ENCODE measurements at regions not wholly inside any gene's neighbourhood (a gene's known extent, or its start where the extent isn't known, plus 50 kb on each side); places are given as distances from the start of the nearest gene placed in this dataset.

DNA sequence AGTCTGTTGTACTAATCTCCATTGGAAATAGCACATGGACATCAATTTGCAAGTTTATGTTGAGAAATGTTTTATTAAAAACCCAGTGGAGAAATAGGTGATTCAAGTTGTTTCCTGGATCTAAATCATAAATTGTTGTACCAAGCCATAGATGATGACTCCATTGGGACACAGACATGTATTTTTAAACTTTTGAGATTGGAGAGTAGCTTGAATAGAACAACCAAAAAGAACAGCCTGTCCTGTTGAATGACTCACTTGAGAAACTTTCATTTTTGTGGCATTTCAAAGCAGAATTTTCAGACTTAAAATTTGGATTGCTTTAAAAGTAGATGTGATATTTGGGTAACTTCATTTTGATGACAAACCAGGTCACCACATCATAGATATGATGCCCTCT is 197.5 kb downstream of the GPAM start:
- DNase-seq (ENCODE audit: low read depth in 2 of 2), result no peak

DNA sequence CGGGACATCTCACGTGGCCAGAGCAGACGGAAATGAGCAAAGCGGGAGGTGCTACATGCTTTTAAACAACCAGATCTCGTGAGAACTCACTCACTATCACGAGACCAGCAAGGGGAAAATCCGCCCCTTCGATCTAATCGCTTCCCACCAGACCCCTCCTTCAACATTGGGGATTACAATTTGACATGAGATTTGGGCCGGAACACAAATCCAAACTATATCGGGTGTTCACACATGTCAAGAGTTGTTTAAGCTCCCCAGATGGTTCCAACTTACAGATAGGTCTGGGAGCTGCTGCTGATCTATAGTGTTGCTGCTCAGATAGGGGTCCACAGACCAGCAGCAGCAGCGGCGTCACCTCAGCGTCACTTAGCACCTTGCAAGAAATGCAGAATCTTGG is 194.9 kb downstream of the GPAM start:
- no peak for DNase-seq (ENCODE audit: low read depth in 2 of 2)

DNA sequence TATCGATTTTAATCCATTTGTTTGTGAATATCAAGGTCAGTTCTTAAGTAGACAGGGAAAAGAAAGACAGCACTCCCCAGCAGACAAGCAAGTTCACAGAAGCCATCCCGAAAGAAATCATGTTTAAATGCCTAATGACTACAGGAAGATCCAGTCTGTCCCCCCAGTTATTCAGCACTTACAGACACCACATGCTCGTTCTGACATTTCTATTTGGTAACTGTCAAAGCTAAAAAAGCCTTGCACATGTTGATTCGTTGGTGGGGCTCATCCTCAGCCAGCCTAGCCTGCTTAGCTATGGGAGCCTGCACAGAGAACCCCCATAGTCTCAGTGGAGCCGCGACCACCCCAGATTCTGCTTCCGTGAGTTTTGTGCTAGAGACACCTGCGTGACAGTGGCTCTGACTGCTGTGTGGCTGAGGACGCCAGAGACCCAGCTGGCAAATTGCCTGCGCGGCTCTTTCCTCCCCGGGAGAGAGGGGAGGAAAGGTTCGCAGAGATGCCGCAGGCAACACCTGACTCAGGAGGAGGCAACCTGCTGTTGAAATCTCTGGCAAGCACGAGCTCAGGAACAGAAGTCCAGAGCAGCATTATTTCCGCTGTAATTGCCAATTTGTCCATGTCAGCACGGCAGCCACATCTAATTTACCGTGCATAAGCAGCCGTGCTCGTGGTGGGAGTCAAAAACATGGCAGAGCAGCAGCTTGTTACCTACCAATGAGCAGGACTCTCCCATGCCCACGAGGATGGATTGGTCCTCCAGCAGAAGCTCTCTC is 194.2 kb downstream of the GPAM start:
- DNase-seq (ENCODE audit: low read depth in 2 of 2), result no peak

DNA sequence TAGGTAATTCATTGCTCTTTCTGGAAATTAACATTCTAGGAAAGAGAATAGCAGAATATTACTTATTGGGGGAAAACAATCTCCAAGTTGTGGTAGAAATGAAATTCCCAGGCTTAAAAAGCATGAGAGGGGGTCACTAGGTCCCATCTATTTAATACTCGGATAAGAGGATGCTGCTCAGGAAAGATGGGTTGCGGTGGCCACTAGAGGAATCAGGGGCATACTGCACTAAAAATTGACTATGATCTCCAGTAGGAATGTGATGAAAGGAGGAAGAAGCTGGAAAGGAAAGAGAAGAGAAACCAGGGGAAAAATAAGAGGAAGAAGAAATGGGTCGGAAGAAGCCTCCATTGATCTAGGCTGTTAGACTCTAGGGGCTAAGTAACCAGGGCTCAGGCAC is 192.8 kb downstream of the GPAM start:
- no peak for DNase-seq (ENCODE audit: low read depth in 2 of 2)

DNA sequence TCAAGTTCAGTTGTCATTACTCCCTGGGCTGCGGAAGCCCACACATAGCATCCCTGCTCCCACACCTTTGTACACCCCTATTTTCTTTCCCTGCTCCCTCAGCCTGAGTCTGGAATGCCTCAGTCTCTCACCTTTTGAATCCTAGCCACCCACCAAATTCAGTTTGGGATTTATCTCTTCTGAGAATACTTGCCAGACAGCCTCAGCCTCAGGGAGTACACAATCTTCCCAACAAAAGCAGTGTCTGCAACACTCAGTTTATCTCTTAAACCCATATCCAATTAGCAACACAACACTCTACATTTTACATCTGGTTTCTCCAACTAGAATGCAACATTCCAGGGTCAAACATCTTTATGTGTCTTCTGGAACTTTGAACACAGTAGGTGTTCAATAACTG is 190.2 kb downstream of the GPAM start:
- DNase-seq (ENCODE audit: low read depth in 2 of 2), result no peak

DNA sequence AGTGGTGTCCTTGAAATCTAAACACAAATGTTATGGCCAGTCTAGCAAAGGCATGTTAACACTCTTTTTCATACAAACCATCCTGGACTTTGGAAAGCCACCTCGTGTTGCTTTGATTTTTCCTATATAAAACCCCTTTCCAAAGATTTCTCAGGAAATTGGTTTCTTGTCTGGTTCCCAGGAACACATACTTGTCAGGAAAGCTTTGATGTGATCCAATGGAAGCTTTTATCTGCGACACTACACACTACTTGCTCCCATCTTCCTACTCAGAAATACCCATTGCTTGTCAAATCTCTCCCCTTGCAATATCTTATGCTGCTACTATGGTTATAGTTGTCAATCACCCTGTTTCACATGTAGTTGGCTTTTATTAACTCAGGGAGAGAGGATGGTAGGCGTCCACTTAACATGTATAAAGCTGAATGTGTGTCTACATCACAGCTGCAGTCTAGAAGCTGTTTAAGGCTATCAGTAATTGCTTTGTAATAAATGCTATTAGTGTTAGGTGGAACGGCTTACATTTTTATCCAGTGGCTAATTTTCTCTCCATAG is 189.6 kb downstream of the GPAM start:
- no peak for DNase-seq (ENCODE audit: low read depth in 2 of 2)

DNA sequence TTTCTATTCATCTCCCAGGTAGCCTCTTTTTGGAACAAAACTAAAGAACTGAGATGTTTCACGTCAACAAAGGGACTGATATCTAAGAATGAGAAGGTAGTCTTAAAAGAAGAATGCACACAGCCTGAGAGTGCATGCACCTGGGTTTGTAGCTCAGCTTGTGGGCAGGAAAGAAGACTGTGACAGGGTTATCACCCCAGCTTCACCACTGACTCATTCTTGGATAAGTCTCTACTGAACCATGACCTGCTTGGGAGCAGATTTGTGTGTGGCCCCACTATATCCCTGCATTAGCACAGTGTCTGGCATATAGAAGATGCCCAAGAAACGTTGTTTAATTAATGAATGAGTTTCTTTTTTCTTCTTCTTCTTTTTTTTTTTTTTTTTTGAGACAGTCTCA is 187.5 kb downstream of the GPAM start:
- DNase-seq (ENCODE audit: low read depth in 2 of 2), result no peak

DNA sequence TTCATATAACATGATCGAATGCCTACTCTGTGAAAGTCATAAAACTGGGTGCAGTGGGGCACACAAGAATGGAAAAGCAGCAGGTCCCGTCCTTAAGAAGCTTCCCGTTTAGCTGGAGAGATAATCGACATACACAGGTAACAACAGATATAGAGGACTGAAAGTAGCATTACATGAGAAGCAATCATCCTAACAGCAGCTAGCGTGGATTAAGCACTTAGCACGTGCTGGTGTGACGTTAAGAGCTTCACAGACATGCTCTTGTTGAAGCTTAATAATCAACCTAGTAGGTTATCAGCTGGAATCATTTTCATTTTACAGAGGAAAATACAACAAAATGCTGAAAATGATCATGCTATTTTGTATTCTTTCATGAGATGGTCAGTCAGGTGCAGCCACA is 184.8 kb downstream of the GPAM start:
- DNase-seq (ENCODE audit: low read depth in 2 of 2), result no peak

DNA sequence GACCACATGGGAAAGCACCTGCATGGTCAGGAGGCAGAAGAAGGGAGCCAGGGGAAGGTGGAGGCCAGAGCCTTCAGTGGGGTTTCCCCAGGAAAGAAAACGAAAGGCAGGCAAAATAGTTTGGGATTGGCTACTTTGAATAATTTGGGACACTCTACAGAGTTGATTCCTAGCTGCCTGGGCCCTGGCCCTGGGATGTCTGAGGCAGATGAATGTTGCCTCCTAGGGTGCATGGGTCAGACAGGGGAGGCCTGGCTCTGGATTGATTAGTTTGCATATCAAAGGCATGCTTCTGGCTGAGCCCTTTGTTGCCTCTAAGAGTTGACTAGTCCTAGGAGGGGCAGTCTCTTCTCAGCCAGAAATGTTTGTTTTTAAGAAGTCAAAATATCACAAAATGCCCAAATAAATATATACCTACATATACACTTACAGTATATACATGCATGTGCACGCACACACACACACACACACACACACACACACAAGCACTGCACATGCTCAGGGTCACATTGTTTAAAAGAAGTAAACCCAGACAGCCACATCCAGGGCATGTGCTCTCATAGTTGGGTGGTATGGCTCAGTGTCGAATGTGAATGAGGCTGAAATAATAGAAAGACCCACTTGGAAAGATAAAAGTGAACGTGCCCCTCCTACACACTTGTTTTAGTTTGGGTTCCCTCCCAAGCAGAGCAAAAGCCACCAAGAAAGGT is 184.2 kb downstream of the GPAM start:
- DNase-seq (ENCODE audit: low read depth in 2 of 2), result no peak

DNA sequence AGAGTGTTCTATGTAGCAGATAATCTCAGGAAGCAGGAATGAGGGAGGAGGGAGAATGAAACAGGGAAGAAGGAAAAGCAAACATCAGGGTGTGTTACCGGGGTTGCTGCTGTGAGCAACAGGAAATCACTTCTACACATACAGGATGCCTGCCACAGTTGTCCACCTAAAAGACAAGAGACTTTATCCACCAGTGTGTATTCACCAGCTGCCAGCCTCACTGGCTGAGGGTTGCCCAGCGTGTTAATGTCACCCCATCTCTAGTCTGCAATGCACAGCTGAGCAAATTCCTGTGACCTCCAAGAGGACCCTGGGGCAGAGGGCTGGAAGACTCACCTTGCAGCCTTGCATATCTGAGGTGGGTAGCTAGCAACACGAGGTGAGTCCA is 183.7 kb downstream of the GPAM start:
- no peak for DNase-seq (ENCODE audit: low read depth in 2 of 2)

DNA sequence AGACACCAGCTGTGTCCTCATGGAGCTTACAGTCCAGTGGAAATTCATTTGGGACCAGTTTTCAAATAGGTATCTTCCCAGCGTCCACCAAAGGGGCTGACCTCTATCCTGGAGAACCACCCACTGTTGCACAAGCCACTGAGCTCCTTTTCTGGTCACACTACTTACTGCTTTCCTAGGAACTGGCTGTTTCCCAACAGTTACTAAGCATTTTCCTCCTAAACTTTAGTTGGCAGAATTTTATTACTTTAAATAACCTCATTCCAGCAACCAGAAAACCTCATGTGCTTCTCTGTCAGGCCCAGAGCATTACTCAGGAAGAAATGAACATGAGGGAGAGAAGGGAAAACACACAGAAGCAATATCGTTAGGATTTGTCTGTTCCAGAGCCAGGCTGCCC is 183.1 kb downstream of the GPAM start:
- DNase-seq (ENCODE audit: low read depth in 2 of 2), result no peak

DNA sequence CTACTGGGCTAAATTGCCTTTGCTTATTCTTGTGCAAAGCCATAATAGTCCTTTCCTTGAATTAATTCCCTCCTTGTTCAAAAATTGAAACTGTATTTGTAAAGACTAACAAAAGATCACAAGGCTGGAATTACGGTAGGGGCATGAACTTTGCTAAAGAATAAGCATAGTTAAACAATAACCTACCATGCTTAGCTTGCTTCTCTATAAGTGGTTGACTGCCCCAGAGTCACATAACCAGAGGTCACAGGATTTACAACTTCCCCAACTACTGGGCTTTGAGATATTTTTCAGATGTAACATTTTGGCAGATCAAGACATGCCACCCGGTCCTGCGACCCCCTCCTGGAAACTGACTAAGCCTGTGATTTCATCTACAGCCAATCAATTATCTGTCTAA is 181.4 kb downstream of the GPAM start:
- DNase-seq (ENCODE audit: low read depth in 2 of 2), result no peak

DNA sequence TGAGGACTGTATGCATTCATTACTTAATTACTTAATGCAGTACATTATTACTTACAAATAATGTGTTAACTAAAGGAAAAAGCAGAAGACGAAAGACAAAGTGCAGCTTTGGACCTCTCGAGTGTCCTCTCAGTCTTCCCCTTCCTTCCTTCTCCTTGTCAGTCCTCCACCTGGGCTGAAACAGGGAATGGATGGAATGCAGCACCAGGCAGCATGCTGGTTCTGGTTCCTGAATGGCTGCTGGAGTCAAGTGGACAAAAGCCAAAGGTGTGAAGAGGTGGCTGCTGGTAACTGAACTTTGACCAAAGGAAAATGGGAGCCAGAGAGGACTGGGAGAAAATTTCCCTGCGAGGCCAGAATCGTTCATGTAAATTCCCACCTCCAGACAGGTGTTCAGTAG is 179.5 kb downstream of the GPAM start:
- no peak for DNase-seq (ENCODE audit: low read depth in 2 of 2)

DNA sequence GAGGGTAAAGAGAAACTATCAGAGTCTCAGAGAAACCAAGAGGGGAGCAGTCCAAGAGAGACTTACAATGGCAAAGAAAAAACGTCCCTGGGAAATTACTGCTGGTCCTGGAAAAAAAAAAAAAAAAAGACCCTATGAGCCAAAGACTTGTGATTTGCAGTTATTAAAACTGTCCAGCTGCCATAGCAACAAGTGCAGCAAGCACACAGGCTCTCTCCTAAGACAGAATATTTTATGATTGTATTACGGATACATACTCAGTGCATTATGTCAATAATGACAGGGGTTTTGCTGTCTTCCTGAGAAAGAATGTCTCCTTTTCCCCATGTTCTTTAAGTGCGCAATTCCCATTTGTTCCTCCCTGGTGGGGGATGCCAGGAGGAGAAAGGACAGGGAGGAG is 178.5 kb downstream of the GPAM start:
- no peak for DNase-seq (ENCODE audit: low read depth in 2 of 2)

DNA sequence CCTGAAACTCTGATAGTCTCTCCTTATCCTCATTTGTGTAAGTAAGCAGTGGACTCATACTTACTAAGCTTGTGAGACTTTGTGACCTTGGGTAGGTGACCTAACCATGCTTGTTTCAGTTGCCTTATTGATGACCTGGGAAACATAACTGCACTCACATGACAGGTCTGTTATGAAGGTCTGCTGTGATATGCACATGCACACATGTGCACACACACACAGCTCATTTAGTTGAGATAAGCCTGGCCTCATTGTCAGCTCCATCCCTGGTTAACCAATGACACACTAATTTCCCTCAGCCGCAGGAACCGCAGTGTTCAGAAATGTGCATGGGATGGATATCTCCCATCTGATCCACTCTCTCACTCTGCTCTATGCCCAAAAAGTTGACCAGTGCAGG is 177.2 kb downstream of the GPAM start:
- no peak for DNase-seq (ENCODE audit: low read depth in 2 of 2)

DNA sequence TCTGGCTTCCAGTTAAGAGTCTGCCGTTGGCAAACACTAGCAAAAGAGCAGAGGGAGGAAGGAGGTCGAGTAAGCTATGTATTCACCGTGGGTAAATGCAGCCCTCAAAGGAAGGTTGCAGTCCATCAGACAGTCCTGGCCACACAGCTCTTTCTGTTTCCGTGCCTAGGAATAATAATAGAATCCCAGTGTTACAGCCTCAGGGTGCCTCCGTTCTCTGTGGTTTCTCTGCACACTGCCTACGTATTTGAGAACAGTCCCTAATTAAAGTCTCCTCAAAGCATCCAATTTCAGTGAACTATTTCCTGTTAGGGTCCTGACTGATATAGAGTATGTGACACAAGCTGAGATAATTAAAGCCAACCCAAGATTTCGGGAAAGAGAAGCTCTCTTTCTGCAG is 176.7 kb downstream of the GPAM start:
- no peak for DNase-seq (ENCODE audit: low read depth in 2 of 2)

DNA sequence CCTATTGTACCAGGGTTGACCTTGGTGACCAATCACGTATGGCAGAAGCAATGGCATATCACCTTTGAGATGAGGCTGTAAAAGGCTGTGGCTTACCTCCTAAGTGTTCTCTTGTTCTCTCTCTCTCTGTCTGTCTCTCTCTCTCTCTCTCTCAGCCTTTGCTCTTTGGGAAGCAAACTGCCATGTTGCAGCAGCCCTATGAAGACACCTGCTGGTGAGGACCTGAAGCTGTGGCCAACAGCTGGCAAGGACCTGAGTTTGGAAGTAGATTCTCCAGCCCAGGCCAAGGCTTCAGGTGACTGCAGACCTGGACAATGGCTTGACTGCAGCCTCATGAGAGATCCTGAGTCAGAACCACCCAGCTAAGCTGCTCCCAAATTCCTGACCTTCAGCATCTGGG is 161.4 kb downstream of the GPAM start:
- DNase-seq (ENCODE audit: low read depth in 2 of 2), result no peak

DNA sequence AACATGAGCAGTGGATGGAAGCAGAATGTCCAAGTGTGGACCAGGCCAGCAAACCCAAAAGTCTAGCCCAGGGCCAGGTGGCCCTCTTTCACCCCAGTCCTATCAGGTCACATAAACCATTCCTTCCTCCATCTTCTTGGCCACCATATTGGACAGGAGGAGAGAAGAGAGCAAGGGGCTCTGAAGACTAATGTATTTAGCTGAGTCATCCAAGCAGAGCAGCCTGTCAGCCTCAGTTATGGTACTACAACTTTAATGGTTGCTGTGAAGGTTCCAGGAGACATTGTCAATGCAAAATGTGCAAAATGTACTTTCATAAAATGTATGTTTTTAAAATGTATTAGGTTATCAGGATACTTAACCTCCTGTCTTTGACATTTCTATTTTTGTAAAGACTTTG is 159.5 kb downstream of the GPAM start:
- DNase-seq (ENCODE audit: low read depth in 2 of 2), result no peak

DNA sequence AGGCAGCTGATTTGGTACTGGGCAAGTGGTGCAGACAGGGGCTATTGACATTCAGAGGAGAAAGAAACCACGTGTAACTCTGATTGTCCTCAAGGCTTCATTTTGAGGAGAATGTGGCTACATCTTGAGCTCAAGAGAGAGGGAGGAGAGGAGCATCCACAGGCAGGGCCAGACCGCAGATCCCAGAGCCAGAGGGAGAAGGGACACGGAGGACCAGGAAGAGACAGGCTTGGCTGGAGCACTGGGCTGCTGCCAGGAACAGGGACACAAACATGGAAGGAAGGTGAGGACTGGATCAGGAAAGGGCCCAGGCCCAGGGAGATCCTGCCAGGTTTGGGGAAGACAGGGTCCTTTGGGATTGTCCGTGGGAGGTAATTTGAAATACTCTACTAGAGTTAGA is 158.3 kb downstream of the GPAM start:
- no peak for DNase-seq (ENCODE audit: low read depth in 2 of 2)

DNA sequence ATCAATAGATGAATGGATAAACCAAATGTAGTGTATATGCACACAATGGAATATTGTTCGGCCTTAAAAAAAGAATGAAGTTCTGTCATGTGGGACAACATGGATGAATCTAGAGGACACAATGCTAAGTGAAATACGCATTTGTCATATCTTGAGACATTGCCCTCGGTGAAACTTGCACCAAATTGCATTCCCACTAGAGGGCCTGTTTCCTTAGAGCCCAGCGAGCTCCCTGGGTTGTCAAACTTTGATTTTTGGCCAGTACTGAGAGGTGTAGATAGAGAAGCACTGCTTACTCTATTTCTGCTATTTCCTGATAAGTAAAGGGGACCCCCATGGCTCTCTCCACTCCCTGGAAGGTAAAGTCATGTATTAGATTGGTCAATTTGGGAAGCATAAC is 157.1 kb downstream of the GPAM start:
- no peak for DNase-seq (ENCODE audit: low read depth in 2 of 2)

DNA sequence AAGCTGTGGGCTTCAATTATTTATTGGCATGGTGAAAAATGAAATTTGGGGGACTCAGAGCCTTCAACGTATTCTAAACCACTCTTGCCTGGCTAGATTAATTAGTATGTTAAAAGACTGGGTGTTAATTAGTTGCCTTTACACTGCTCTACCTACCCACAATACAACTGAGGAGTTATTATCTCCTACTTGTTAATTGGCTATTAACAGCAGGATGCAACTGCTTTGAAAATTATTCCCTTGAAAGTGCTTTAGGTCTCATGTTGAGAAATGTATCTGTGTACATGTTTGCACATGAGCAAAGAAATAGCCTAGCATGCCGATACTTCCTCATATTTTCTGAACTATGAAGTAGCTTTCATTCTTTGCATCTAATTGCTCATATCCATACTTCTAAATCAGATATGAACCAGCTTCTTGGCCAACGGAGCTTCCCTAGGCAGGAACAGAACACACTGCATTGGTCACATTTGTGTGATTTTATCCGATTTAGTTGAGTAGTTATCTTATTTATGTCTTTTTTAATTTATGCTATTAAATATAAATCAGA is 155.8 kb downstream of the GPAM start:
- no peak for DNase-seq (ENCODE audit: low read depth in 2 of 2)

DNA sequence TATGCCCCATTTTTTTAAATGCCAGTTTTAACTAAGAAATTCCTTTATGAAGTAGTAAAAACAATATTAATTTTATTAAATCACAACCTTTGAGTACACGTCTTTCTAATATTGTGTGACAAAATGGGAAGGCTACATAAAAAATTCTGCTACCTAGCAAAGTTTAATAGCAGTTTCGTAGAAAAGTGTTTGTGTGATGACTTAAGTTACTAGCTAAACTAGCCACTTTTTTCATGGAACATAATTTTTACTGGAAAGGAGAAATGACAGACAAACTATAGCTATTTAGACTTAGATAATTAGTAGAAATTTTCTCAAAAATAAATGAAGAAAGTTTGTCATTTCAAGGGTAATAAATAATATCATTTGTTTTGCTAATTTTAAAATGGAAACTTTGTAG is 153.1 kb downstream of the GPAM start:
- DNase-seq (ENCODE audit: low read depth in 2 of 2), result no peak

DNA sequence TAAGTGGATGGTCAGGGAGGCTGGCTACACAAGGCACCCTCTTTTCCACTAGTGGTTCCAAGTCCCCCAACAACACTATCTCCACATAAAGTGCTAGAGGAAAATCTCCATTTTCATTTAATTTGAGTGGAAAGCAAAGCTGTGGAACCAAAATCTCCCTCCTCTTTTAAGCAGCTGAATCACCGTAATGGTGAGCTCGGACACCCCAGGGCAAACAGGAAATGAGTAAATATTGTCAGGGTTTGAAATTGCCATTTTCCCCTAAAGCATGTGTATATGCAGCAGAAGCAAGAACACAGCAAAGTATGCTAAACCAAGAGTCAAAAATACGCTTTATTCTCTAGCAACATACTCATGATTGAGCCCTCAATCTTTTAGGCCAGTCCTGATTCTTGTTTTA is 143.7 kb downstream of the GPAM start:
- DNase-seq (ENCODE audit: low read depth in 2 of 2), result no peak
